GM12801 (cell line): ENCODE measurements at regions not wholly inside any gene's neighbourhood (a gene's known extent, or its start where the extent isn't known, plus 50 kb on each side); places are given as distances from the start of the nearest gene placed in this dataset.

Experiments used
- CTCF ChIP-seq: IDR thresholded peaks from one replicate; pipeline ENCODE4 v1.5.1; 2011; ENCODE audit warnings: control low read depth; ENCODE audit not compliant: insufficient read length; ENCODE audit errors: extremely low read depth

DNA sequence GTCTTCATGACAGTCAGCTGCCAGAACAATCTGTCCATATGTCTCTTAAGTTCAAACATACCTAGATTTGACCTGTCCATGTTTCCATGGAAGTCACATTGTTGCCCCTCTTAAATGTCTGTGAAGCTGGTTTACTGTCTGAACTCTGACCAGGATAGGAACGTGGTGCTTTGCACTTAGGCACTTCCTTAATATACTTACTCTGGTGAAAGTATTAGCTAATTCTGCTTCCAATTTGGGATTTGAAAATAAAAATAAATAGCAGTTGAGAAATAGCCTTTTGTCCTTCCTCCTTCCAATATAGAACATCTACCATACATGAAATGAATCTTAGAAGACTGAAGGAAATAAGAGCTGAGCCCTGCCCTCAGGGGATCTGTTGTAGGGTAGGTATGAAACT lies 524.5 kb upstream of the CLINT1 start:
- no peak for TF ChIP-seq CTCF

- TF ChIP-seq CTCF = no peak
These were observed 523.5 kb upstream of the CLINT1 start for GRCh38 chr5:158382473-158382872.

DNA sequence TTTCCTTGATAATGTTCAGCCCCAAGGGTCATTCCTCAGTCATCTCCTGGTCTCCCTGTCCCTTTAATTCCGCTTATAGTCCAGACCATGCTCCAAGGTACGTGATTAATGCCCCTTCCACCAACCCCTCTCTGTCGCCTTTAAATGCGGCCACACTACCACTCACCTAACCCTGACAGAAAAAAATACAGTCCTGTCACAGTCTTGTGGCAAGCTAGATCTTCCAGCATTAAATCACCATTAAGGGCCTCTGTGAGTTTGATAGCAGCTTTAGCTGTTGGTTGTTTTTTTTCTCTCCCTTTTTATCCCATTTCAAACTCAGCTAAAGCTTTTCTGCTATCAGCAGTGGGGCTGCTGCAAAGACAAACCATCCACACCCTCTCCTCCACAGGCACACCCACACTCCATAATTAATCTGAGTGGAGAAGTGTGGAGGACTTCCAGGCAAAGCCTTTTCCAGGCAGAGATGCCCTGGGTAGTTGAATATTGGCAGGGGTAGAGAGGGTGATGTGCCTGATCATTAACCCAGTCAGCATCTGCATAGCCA lies 522.7 kb upstream of the CLINT1 start:
- TF ChIP-seq CTCF = no peak

DNA sequence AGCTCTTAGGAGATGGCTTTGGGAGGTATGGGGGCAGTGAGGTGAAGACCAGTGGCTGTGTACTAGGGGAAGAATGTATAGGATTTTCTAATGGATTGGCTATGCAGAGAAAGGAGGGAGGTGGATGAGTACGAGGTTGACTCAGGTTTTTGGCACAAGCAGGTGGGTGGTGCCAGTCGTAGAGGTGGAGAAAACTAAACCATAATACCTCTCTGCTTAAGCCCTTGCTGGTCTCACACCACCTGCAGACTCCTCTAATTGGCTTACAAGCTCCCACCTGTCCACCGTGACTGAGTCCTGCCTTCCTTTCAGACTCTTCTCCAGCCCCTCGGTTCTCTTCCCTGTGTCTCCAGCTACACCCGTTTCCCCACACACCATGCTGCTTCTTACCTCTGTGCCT lies 521.7 kb upstream of the CLINT1 start:
- no peak for TF ChIP-seq CTCF

GRCh38 chr5:158378931-158379330 lies 520.0 kb upstream of the CLINT1 start:
- no peak for TF ChIP-seq CTCF

DNA sequence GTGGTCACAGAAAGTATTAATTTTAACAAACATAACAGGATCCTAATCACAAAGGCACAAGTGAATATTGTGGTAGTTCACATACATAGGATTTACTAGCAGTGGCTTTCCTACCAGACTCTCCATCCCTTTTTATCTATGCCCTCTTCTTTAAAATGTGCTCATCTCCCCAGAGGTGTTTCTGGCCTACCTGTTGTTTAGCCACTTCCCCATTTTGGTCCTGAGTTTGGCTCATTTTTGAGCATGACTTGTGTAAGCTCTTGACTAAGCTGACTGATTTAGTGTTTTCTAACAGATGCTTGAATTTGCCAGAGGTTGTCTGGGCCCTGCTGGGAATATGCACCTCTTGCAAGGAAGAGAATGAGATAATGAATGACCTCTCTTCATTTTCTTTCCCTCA lies 517.7 kb upstream of the CLINT1 start:
- no peak for TF ChIP-seq CTCF

DNA sequence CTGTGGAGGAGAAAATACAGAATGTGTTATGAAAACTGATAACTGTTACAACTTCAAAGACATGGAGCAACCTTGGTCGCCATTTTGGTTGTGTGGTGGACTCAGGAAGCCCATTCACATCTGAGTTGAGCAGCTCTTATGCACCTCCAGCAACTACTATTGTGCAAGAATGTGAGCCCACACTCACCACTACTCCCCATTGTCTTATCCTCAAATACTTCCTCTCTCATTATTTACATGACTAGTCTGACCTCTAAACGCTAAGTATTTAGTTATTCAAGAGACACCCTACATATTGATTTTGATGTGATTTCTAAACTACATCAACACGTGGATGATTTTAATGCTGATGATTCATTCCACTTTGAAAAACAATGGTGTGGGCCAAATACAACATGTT lies 516.6 kb upstream of the CLINT1 start:
- TF ChIP-seq CTCF = no peak
